BLaER1 (cell line): ENCODE measurements at regions not wholly inside any gene's neighbourhood (a gene's known extent, or its start where the extent isn't known, plus 50 kb on each side); places are given as distances from the start of the nearest gene placed in this dataset.

Experiments
- H3K27ac ChIP-seq: shearing (Covaris generic); formaldehyde crosslinking; 2 replicates; pipeline ENCODE4 v1.8.1; 2022
- H3K27me3 ChIP-seq: shearing (Covaris generic); formaldehyde crosslinking; 2 replicates; pipeline ENCODE4 v1.8.1; 2022
- H3K36me3 ChIP-seq: shearing (Covaris generic); formaldehyde crosslinking; 2 replicates; pipeline ENCODE4 v1.8.1; 2022
- H3K4me1 ChIP-seq: shearing (Covaris generic); formaldehyde crosslinking; 2 replicates; pipeline ENCODE4 v1.8.1; 2022
- H3K4me2 ChIP-seq: shearing (Covaris generic); formaldehyde crosslinking; 2 replicates; pipeline ENCODE4 v1.8.1; 2022
- H3K4me3 ChIP-seq: shearing (Covaris generic); formaldehyde crosslinking; 2 replicates; pipeline ENCODE4 v1.8.1; 2022
- H3K9ac ChIP-seq: shearing (Covaris generic); formaldehyde crosslinking; 2 replicates; pipeline ENCODE4 v1.8.1; 2022
- H3K9me3 ChIP-seq: shearing (Covaris generic); formaldehyde crosslinking; 2 replicates; pipeline ENCODE4 v1.8.1; 2022
- H4K20me1 ChIP-seq: shearing (Covaris generic); formaldehyde crosslinking; 2 replicates; pipeline ENCODE4 v1.8.1; 2022
- Cebpa-rat ChIP-seq: shearing (Covaris generic); IDR thresholded peaks from 2 replicates; pipeline ENCODE4 v1.8.1; 2022

DNA sequence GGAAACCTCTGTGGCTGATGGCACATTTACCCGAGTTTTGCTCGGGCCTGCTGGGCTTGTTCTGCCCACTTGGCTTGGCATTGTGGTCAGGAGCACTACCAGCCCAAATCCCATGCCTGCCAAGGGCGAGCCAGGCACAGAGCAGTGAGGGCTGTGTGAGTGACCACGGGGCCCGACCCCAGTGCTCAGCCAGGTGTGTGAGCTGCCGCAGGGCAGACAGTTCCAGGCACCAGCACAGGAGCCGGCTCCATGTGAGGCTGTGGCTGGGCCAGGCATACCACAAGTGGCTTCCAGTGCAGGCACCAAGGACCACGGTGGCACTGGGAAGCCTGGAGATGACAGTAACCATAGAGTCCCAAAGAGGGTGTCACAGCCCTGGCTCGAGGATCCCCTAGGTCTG lies 1225.5 kb upstream of the GJE1 start:
- H3K27me3 ChIP-seq: no peaks in the 10 kb centered on the region
- H3K36me3 ChIP-seq: no peaks in the 10 kb centered on the region
- peaks cover 18% of the 10 kb centered on the region for H3K9me3 ChIP-seq

DNA sequence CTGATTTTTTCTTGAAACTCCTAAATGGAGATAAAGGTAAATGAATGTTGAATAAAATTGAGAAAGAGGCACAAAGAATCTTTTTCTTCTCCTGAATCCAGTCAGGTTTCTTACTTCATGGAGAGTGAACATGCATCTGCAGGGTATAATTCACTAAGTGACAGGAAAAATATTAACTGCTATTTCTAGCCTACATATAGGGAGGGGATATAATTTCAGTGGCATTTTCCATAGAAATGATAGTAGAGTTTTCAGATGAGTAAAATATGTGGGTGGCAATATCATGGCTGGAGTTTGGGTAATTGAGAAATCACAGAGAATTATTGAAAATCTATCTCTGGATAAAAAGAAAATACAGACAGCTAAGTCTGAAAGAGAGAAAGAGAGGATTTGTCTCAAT lies 1227.0 kb upstream of the GJE1 start:
- TF ChIP-seq Cebpa-rat: no peak
- Histone ChIP-seq H3K36me3 (no peaks in the 10 kb centered on the region), H3K27me3 (no peaks in the 10 kb centered on the region), H3K27ac (no peak overlapping the region), H3K4me2 (no peak overlapping the region), H4K20me1 (no peaks in the 10 kb centered on the region), H3K9me3 (peaks cover 28% of the 10 kb centered on the region), H3K4me3 (no peak overlapping the region), H3K9ac (no peak overlapping the region), H3K4me1 (no peaks in the 10 kb centered on the region)

More for the DNA sequence above, 1225.5 kb upstream of the GJE1 start:
- Histone ChIP-seq H4K20me1 (no peaks in the 10 kb centered on the region), H3K4me1 (no peaks in the 10 kb centered on the region), H3K4me3 (no peak overlapping the region), H3K9ac (no peak overlapping the region), H3K27ac (no peak overlapping the region), H3K4me2 (no peak overlapping the region)
- TF ChIP-seq Cebpa-rat: no peak

DNA sequence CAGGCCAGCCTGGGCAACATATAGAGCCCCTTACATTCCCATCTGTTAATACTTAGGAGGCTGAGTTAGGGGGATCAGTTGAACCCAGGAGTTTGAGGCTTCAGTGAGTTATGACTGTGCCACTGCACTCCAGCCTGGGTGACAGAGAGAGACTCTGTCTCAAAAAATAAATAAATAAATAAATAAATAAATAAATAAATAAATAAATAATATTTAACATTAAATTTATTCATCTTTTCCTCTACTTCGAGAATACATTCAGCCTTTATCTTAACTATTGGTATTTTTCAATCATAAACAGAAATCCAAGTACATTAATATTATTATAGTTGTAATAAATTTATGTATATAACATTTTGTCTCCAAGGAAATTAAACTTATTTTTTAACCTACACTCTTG lies 1227.7 kb upstream of the GJE1 start:
- no peak for TF ChIP-seq Cebpa-rat
- Histone ChIP-seq H3K4me2 (no peak overlapping the region), H3K9me3 (peaks cover 28% of the 10 kb centered on the region)

DNA sequence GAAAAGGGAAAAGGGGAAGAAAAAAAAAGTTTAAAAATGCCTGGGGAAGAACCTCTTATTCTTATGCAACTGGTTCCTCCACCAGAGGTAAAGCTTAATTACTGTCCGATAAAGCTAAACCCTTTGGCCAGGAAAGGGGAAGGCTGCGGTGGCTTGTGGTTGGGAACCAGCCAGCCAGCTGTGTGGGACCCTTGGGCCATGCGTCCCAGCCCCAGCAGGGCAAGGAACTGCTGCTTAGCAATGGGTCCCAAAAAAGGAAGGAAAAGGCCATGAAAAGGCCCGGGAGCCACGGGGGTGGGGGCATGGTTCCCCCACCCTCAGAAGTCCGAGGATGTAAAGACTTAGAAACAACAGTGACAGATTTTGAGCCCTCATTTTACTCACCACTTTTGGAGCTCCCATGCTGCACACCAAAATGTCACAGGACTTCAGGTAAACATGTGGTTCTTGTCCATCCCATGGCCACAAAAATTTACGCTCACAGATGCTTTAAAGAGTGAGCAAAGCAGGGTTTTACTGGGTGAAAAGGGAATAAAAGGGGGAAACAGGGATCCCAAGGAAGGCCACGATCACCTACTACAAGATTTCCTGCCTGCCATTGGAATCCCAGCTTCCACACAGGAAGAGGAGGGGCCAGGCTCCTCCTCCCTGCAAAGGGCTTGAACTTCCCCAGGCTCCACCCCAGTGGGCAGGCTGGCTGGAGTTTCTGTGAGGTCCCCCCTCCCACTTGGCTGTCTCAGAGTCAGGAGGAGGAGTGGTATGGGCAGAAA lies 1234.7 kb upstream of the GJE1 start:
- Histone ChIP-seq H3K27me3 (no peaks in the 10 kb centered on the region), H3K4me2 (no peak overlapping the region), H4K20me1 (no peaks in the 10 kb centered on the region), H3K4me3 (no peak overlapping the region), H3K9me3 (peaks cover 36% of the 10 kb centered on the region), H3K4me1 (no peaks in the 10 kb centered on the region), H3K36me3 (no peaks in the 10 kb centered on the region), H3K9ac (no peak overlapping the region), H3K27ac (no peak overlapping the region)
- TF ChIP-seq Cebpa-rat: no peak

More for the DNA sequence above, 1227.7 kb upstream of the GJE1 start:
- no peaks in the 10 kb centered on the region for H3K4me1 ChIP-seq
- H3K4me3 ChIP-seq: no peak overlapping the region
- H3K27ac ChIP-seq: no peak overlapping the region
- no peaks in the 10 kb centered on the region for H3K27me3 ChIP-seq
- no peak overlapping the region for H3K9ac ChIP-seq
- no peaks in the 10 kb centered on the region for H4K20me1 ChIP-seq
- H3K36me3 ChIP-seq: no peaks in the 10 kb centered on the region

DNA sequence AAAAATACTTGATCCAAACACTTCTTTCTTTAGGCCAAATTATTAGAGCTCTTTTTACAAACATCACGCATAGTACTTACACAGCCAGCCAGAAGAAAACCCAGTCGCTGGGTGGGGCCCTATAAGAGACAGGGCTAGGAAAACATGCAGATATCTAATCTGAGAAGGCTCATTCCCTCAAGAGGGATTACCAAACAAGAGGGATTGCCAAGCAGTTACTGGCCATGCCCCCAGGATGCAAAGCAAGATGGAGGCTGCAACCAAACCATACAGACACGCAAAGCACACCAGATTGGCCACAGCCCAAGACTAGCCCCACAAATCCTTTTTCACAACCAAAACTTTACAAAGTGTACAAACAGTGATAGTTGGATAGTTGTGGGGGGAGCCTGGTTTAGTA lies 1235.4 kb upstream of the GJE1 start:
- Histone ChIP-seq H3K4me1 (no peaks in the 10 kb centered on the region), H4K20me1 (no peaks in the 10 kb centered on the region), H3K9ac (no peak overlapping the region), H3K27me3 (no peaks in the 10 kb centered on the region), H3K4me3 (no peak overlapping the region), H3K4me2 (no peak overlapping the region), H3K9me3 (peaks cover 36% of the 10 kb centered on the region), H3K36me3 (no peaks in the 10 kb centered on the region), H3K27ac (no peak overlapping the region)
- TF ChIP-seq Cebpa-rat: no peak

DNA sequence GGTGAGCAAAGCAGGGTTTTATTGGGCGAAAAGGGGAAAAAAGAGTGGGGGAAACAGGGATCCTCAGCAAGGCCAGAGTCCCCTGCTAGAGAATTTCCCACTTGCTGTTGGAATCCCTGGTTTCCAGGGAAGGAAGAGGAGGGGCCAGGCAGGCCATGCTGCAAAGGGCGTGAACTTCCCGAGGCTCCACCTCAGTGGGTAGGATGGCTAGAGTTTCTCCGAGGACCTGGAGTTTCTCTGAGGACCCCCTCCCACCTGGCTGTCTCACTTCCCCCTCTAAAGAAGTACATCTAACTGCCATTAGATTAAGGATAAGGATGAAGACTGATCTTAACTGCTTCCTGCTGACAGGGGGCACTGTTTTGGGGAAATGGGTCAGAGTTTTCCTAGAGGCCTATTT lies 1239.3 kb upstream of the GJE1 start:
- TF ChIP-seq Cebpa-rat: no peak
- Histone ChIP-seq H3K4me2 (no peak overlapping the region), H4K20me1 (no peaks in the 10 kb centered on the region), H3K36me3 (no peaks in the 10 kb centered on the region), H3K27me3 (no peaks in the 10 kb centered on the region), H3K27ac (no peak overlapping the region), H3K9ac (no peak overlapping the region), H3K4me3 (no peak overlapping the region), H3K9me3 (peaks cover 26% of the 10 kb centered on the region), H3K4me1 (no peaks in the 10 kb centered on the region)

DNA sequence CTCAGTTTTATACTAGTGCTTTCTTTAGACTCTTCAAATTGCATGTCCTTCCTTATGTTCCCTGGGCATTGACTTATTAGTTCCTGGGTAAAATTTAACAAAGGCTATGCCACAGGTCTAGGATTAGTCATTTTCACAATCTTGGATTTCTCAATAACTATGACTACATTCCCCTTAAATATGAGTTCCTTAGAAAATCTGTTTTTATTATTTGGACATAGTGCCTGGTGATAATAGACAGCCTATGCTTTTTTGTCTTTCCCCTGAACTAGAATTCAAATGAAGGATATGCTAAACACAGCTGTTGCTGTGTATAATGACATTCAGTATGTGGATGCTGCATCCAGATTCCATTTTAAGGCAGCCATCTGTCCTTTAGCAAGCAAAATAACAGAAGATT lies 1252.8 kb upstream of the GJE1 start:
- no peak overlapping the region for H3K4me2 ChIP-seq
- H3K27ac ChIP-seq: no peak overlapping the region
- H3K9ac ChIP-seq: no peak overlapping the region
- H3K9me3 ChIP-seq: peaks cover 6% of the 10 kb centered on the region; the same call in 1 of the 2 replicates
- H3K4me3 ChIP-seq: no peak overlapping the region
- H4K20me1 ChIP-seq: no peaks in the 10 kb centered on the region
- no peaks in the 10 kb centered on the region for H3K27me3 ChIP-seq
- no peaks in the 10 kb centered on the region for H3K36me3 ChIP-seq
- no peak for TF ChIP-seq Cebpa-rat
- no peaks in the 10 kb centered on the region for H3K4me1 ChIP-seq

DNA sequence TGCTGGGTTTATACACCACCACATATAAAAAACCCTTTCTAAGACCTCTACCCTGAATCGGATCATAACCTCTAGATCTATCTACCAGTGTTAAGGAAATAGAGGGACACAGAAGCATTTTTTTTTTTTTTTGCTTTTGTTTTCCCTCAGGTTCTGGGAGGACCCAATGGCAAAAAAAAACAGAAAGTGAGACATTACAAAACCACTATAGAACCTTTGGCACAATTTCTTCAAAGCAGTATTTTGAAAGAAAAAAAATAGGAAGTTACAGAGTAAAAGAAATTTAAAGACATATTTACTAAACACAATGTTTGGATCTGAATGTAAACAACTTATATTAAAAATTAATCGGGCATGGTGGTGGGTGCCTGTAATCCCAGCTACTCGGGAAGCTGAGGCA lies 1258.7 kb upstream of the GJE1 start:
- no peaks in the 10 kb centered on the region for H3K27me3 ChIP-seq
- H3K9ac ChIP-seq: no peak overlapping the region
- H4K20me1 ChIP-seq: no peaks in the 10 kb centered on the region
- no peak overlapping the region for H3K4me3 ChIP-seq
- peaks cover 23% of the 10 kb centered on the region for H3K4me1 ChIP-seq
- no peak overlapping the region for H3K27ac ChIP-seq
- no peaks in the 10 kb centered on the region for H3K36me3 ChIP-seq
- H3K4me2 ChIP-seq: 0 out of 2 replicates have a peak overlapping the region, but pooled peaks have one; percentile 71
- H3K9me3 ChIP-seq: peaks cover 13% of the 10 kb centered on the region; the same call in 1 of the 2 replicates
- no peak for TF ChIP-seq Cebpa-rat

DNA sequence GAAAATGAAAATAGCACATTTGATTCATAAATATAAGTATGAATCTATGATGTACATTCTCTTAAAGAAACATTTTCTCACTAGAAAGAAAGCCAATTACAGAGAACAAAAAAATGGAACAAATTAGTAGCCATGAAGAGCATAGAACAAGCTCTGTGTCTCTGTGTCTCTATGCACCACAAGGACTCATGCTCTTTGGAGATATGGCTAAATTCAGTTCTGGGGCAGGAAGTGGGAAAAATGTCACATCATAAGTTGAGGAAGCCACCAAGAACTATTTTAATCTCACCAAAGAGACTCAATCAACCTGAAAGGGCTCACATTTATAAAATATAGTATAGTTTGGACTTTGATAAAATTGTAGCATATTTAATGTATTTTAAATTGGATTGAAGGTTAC lies 1259.8 kb upstream of the GJE1 start:
- H3K4me3 ChIP-seq: no peak overlapping the region
- H3K27ac ChIP-seq: no peak overlapping the region
- H3K9me3 ChIP-seq: peaks cover 13% of the 10 kb centered on the region; the same call in 1 of the 2 replicates
- H4K20me1 ChIP-seq: no peaks in the 10 kb centered on the region
- H3K4me2 ChIP-seq: peak overlapping the region; percentile 71
- no peaks in the 10 kb centered on the region for H3K36me3 ChIP-seq
- TF ChIP-seq Cebpa-rat: no peak
- peaks cover 23% of the 10 kb centered on the region for H3K4me1 ChIP-seq
- no peaks in the 10 kb centered on the region for H3K27me3 ChIP-seq
- H3K9ac ChIP-seq: no peak overlapping the region

DNA sequence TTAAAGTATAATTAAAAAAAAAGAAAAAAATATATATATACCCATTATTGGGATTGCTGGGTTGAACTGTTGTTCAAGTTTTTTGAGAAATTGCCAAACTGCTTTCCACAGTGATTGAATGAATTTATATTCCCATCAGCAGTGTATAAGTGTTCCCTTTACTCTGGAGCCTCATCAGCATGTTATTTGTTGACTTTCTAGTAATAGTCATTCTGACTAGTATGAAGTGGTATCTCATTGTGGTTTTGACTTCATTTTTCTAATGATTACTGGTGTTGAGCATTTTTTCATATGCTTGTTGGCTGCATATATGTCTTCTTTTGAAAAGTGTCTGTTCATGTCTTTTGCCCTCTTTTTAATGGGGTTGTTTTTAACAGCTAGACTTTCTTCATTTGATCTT lies 1260.8 kb upstream of the GJE1 start:
- no peak overlapping the region for H3K4me3 ChIP-seq
- no peak overlapping the region for H3K4me2 ChIP-seq
- H3K9ac ChIP-seq: no peak overlapping the region
- no peak for TF ChIP-seq Cebpa-rat
- H3K27ac ChIP-seq: no peak overlapping the region
- H3K4me1 ChIP-seq: peaks cover 29% of the 10 kb centered on the region
- peaks cover 13% of the 10 kb centered on the region; the same call in 1 of the 2 replicates for H3K9me3 ChIP-seq
- H3K27me3 ChIP-seq: no peaks in the 10 kb centered on the region
- no peaks in the 10 kb centered on the region for H4K20me1 ChIP-seq
- no peaks in the 10 kb centered on the region for H3K36me3 ChIP-seq
